ENCODE measurements at regions not wholly inside any gene's neighbourhood (a gene's known extent, or its start where the extent isn't known, plus 50 kb on each side); places are given as distances from the start of the nearest gene placed in this dataset.

DNA sequence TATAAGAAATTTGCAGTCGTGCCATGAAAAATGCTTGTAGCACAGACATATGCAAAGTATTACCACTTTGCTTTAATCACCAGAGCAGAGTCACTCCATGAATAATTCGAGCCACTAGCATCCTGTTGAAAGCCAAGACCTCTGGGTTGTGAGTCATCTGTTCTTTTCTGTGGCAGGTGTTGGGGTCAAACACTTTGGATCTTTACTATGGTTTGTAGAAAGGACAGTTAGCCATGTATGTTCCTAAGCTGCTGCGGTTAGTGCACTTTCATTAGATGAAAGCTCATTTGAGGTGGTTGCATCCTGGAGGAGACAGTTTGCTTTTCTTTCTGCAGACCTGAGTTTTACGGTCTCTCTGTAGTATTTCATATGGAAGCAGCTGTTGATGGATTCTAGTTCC, 223.7 kb downstream of the DMRT2 start:
- Histone ChIP-seq H3K27me3 (no peaks in the 10 kb centered on the region), H4K20me1 (ENCODE audit: insufficient read depth, poor library complexity, severe bottlenecking) (no peaks in the 10 kb centered on the region), H3K4me3 (no peak overlapping the region), H3K79me2 (no peaks in the 10 kb centered on the region), H3K36me3 (replicated peaks; ENCODE audit: insufficient read depth, low read depth) (no peaks in the 10 kb centered on the region), H3K4me2 (no peak overlapping the region), H3K27ac (no peak overlapping the region), H3K9me3 (ENCODE audit: low read depth) (peaks cover 3% of the 10 kb centered on the region), H3K9me2 (replicated peaks; ENCODE audit: insufficient read depth) (no peaks in the 10 kb centered on the region), H2AFZ (no peak overlapping the region), H3K4me1 (ENCODE audit: insufficient read depth) (no peaks in the 10 kb centered on the region)
- no peak for DNase-seq (ENCODE audit: low spot score)
- TF ChIP-seq EZH2 (IDR thresholded peaks at IDR 0.05; ENCODE audit: borderline replicate concordance) (no peak), EZH2phosphoT487 (IDR thresholded peaks at IDR 0.05; ENCODE audit: low read depth, severe bottlenecking, unreplicated experiment) (no peak)
- TF ChIP-seq, protein P1, sequence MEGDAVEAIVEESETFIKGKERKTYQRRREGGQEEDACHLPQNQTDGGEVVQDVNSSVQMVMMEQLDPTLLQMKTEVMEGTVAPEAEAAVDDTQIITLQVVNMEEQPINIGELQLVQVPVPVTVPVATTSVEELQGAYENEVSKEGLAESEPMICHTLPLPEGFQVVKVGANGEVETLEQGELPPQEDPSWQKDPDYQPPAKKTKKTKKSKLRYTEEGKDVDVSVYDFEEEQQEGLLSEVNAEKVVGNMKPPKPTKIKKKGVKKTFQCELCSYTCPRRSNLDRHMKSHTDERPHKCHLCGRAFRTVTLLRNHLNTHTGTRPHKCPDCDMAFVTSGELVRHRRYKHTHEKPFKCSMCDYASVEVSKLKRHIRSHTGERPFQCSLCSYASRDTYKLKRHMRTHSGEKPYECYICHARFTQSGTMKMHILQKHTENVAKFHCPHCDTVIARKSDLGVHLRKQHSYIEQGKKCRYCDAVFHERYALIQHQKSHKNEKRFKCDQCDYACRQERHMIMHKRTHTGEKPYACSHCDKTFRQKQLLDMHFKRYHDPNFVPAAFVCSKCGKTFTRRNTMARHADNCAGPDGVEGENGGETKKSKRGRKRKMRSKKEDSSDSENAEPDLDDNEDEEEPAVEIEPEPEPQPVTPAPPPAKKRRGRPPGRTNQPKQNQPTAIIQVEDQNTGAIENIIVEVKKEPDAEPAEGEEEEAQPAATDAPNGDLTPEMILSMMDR (IDR thresholded peaks at IDR 0.05; ENCODE audit: poor library complexity), result no peak
- WGBS (ENCODE audit: low lambda C conversion rate, missing lambda C conversion rate), result 58% methylated on average over 4 of the region's 4 CpGs

DNA sequence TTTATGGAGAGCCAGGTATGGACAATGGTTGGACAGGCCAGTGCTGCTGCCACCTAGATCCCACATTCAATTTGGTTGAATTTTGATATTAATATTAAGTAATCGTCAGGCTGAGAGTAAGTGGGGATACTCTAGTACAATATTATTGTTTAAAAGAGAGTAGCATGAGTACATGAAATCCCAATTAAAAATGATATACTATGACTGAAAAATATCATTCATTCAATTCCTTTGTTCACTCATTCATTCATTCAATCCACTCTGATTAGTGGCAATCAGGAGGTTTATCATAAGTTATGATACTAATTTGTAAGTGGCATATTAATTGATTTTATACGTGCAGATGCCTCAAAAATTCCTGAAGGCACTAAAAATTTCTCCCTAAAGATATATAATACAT, 224.2 kb downstream of the DMRT2 start:
- DNase-seq (ENCODE audit: low spot score), result no peak
- no peak overlapping the region for H2AFZ ChIP-seq
- H3K9me3 ChIP-seq (ENCODE audit: low read depth), result peaks cover 3% of the 10 kb centered on the region
- no peak overlapping the region for H3K27ac ChIP-seq
- no peaks in the 10 kb centered on the region for H3K27me3 ChIP-seq
- H4K20me1 ChIP-seq (ENCODE audit: insufficient read depth, poor library complexity, severe bottlenecking), result no peaks in the 10 kb centered on the region
- H3K4me1 ChIP-seq (ENCODE audit: insufficient read depth), result no peaks in the 10 kb centered on the region
- no peak overlapping the region for H3K4me2 ChIP-seq
- no peak overlapping the region for H3K4me3 ChIP-seq
- H3K79me2 ChIP-seq, result no peaks in the 10 kb centered on the region
- 45% methylated on average over 2 of the region's 2 CpGs for WGBS (ENCODE audit: low lambda C conversion rate, missing lambda C conversion rate)
- H3K9me2 ChIP-seq (replicated peaks; ENCODE audit: insufficient read depth), result no peaks in the 10 kb centered on the region
- TF ChIP-seq EZH2phosphoT487 (IDR thresholded peaks at IDR 0.05; ENCODE audit: low read depth, severe bottlenecking, unreplicated experiment), result no peak
- TF ChIP-seq, protein P1 (IDR thresholded peaks at IDR 0.05; ENCODE audit: poor library complexity), result no peak
- TF ChIP-seq EZH2 (IDR thresholded peaks at IDR 0.05; ENCODE audit: borderline replicate concordance), result no peak
- no peaks in the 10 kb centered on the region for H3K36me3 ChIP-seq (replicated peaks; ENCODE audit: insufficient read depth, low read depth)

DNA sequence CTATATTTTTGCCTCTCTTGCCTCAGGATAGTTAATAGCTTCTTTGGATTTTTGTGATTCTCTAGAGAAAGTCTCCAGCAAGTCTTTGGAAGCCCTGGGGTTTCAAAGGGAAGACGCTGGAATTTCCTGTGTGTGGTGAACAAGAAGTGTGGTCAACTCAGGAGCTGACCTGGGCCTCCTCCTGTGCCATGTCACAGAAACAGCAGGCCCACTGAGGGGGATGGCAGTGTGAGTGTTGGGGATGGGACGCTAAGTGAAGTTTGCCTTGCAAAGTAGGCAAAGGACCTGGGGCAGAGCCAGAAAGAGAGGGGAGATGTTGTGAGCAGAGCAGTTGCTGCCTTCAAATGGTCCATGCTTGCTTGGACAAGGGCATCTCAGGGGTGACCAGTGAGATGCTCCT, 226.3 kb downstream of the DMRT2 start:
- H3K4me3 ChIP-seq, result no peak overlapping the region
- no peaks in the 10 kb centered on the region for H4K20me1 ChIP-seq (ENCODE audit: insufficient read depth, poor library complexity, severe bottlenecking)
- no peaks in the 10 kb centered on the region for H3K9me2 ChIP-seq (replicated peaks; ENCODE audit: insufficient read depth)
- no peaks in the 10 kb centered on the region for H3K27me3 ChIP-seq
- no peak overlapping the region for H3K4me2 ChIP-seq
- TF ChIP-seq, protein P1 (IDR thresholded peaks at IDR 0.05; ENCODE audit: poor library complexity), result no peak
- no peak for TF ChIP-seq EZH2phosphoT487 (IDR thresholded peaks at IDR 0.05; ENCODE audit: low read depth, severe bottlenecking, unreplicated experiment)
- no peak for TF ChIP-seq EZH2 (IDR thresholded peaks at IDR 0.05; ENCODE audit: borderline replicate concordance)
- peaks cover 3% of the 10 kb centered on the region for H3K9me3 ChIP-seq (ENCODE audit: low read depth)
- H3K79me2 ChIP-seq, result no peaks in the 10 kb centered on the region
- no peak overlapping the region for H3K27ac ChIP-seq
- no peak overlapping the region for H2AFZ ChIP-seq
- 38% methylated on average over 2 of the region's 2 CpGs for WGBS (ENCODE audit: low lambda C conversion rate, missing lambda C conversion rate)
- H3K4me1 ChIP-seq (ENCODE audit: insufficient read depth), result no peaks in the 10 kb centered on the region
- DNase-seq (ENCODE audit: low spot score), result no peak
- no peaks in the 10 kb centered on the region for H3K36me3 ChIP-seq (replicated peaks; ENCODE audit: insufficient read depth, low read depth)

DNA sequence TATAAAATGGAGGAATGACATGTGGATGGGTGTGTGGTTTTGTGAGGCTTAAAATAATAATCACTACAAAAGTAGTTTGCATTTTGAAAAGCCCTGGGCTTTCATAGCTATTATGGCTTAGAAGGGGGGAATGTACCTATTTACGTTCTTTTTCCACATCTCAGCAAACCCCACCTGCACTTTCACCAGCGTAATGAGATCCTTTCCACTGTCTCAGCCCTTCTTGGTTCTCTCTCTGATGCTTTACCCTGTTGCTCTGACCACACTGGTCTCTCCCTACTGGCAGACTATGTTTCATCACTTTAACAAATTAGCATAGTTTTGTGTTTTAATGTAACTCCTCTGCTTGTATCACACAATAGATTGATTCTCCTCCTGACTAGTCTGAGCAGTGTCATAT, 234.6 kb downstream of the DMRT2 start:
- no peaks in the 10 kb centered on the region for H3K9me3 ChIP-seq (ENCODE audit: low read depth)
- WGBS (ENCODE audit: low lambda C conversion rate, missing lambda C conversion rate), result 70% methylated on average over 2 of the region's 2 CpGs
- DNase-seq (ENCODE audit: low spot score), result no peak
- no peak overlapping the region for H3K4me3 ChIP-seq
- H3K9me2 ChIP-seq (replicated peaks; ENCODE audit: insufficient read depth), result no peaks in the 10 kb centered on the region
- H3K36me3 ChIP-seq (replicated peaks; ENCODE audit: insufficient read depth, low read depth), result no peaks in the 10 kb centered on the region
- H3K4me2 ChIP-seq, result no peak overlapping the region
- no peaks in the 10 kb centered on the region for H3K79me2 ChIP-seq
- H3K27ac ChIP-seq, result no peak overlapping the region
- H3K4me1 ChIP-seq (ENCODE audit: insufficient read depth), result no peaks in the 10 kb centered on the region
- no peaks in the 10 kb centered on the region for H4K20me1 ChIP-seq (ENCODE audit: insufficient read depth, poor library complexity, severe bottlenecking)
- H3K27me3 ChIP-seq, result no peaks in the 10 kb centered on the region
- H2AFZ ChIP-seq, result no peak overlapping the region
- TF ChIP-seq, protein P1 (IDR thresholded peaks at IDR 0.05; ENCODE audit: poor library complexity), result no peak

All from hepatocyte (in vitro differentiated cells).